Stimulated activated effector memory CD8-positive, alpha-beta T cell treated with anti-CD3 and anti-CD28 coated beads, Interleukin-12 subunit alpha, Interleukin-12 subunit beta, amount 100 ng/mL, for 72 hours (primary cell): ENCODE measurements at regions not wholly inside any gene's neighbourhood (a gene's known extent, or its start where the extent isn't known, plus 50 kb on each side); places are given as distances from the start of the nearest gene placed in this dataset.

Source experiments
- ATAC-seq: fragments of 150-1000 bp; cut with Tn5 transposase; 2 replicates; pipeline ENCODE4 v1.10.0; 2021
- DNase-seq, 2 donors: peaks; one replicate each; pipeline ENCODE4 v3.0.0; 2021 to 2022; ENCODE audit warnings: low spot score in 2 of 2
- H3K27ac Mint-ChIP-seq: one replicate; pipeline ENCODE4 v1.8.0; 2022; ENCODE audit warnings: mild to moderate bottlenecking, mixed read lengths
- H3K36me3 Mint-ChIP-seq: one replicate; pipeline ENCODE4 v1.8.0; 2022; ENCODE audit warnings: mild to moderate bottlenecking, mixed read lengths
- H3K4me1 Mint-ChIP-seq: one replicate; pipeline ENCODE4 v1.8.0; 2022; ENCODE audit warnings: mixed read lengths
- H3K4me3 Mint-ChIP-seq: one replicate; pipeline ENCODE4 v1.8.0; 2022; ENCODE audit warnings: mild to moderate bottlenecking, mixed read lengths
- H3K9me3 Mint-ChIP-seq: one replicate; pipeline ENCODE4 v1.8.0; 2022; ENCODE audit warnings: mixed read lengths

DNA sequence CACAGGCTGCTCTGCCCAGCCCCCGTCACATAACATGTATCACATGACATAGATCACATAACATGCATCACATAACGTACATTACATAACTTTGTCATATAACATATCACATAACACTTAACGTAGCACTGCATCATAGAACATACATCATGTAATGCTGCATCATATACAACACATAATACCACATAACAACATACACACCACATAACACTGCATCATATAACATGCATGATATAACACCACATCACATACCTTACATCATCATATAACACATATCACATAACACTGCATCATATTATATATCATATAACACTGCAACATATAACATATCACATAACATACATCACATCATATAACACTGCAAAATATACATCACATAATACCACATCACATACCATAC lies 83.8 kb downstream of the AXIN2 start:
- no peaks in the 10 kb centered on the region for H3K9me3 Mint-ChIP-seq
- no peak for DNase-seq
- H3K36me3 Mint-ChIP-seq, result no peaks in the 10 kb centered on the region
- no peaks in the 10 kb centered on the region for H3K4me1 Mint-ChIP-seq
- no peak for ATAC-seq
- H3K4me3 Mint-ChIP-seq, result no peak overlapping the region
- H3K27ac Mint-ChIP-seq, result no peak overlapping the region

DNA sequence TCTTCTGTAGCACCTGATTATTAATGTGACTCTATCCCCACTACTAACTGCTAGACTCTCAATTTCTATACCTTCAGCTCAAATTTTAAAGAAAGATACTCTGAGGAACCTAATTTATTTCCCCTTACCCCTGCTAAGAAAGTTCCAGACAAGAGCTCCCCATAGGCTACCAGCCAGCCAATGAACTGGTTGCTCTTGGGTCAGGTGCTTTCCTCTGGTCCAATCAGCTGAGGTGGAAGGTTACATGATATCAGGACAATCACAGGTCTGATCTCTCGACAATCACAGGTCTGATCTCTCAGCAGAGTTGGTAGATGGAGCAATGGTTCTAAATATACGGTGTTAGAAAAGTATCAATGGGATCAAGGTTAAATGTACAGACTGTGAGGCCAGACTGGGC lies 86.8 kb downstream of the AXIN2 start:
- no peak for DNase-seq
- Mint-ChIP-seq H3K27ac (no peak overlapping the region), H3K9me3 (no peaks in the 10 kb centered on the region), H3K4me3 (no peak overlapping the region), H3K36me3 (no peaks in the 10 kb centered on the region), H3K4me1 (no peaks in the 10 kb centered on the region)
- no peak for ATAC-seq

- Mint-ChIP-seq H3K36me3 (no peaks in the 10 kb centered on the region), H3K4me1 (no peaks in the 10 kb centered on the region), H3K9me3 (no peaks in the 10 kb centered on the region), H3K27ac (no peak overlapping the region), H3K4me3 (no peak overlapping the region)
- no peak for ATAC-seq
- DNase-seq, result no peak
Measured at GRCh38 chr17:65473985-65474384, 87.5 kb downstream of the AXIN2 start.

GRCh38 chr17:65473363-65473762 lies 88.1 kb downstream of the AXIN2 start:
- Mint-ChIP-seq H3K4me1 (no peaks in the 10 kb centered on the region), H3K4me3 (no peak overlapping the region), H3K9me3 (no peaks in the 10 kb centered on the region), H3K27ac (no peak overlapping the region), H3K36me3 (no peaks in the 10 kb centered on the region)
- ATAC-seq (no peak), DNase-seq (no peak)

GRCh38 chr17:65472666-65473309 lies 88.7 kb downstream of the AXIN2 start:
- ATAC-seq (peak; percentile 26), DNase-seq (no peak)
- no peak overlapping the region for H3K4me3 Mint-ChIP-seq
- no peaks in the 10 kb centered on the region for H3K9me3 Mint-ChIP-seq
- H3K36me3 Mint-ChIP-seq, result no peaks in the 10 kb centered on the region
- H3K4me1 Mint-ChIP-seq, result no peaks in the 10 kb centered on the region
- H3K27ac Mint-ChIP-seq, result no peak overlapping the region

GRCh38 chr17:65470783-65471182 lies 90.7 kb downstream of the AXIN2 start:
- ATAC-seq (no peak), DNase-seq (no peak)
- Mint-ChIP-seq H3K4me3 (no peak overlapping the region), H3K9me3 (no peaks in the 10 kb centered on the region), H3K36me3 (no peaks in the 10 kb centered on the region), H3K4me1 (no peaks in the 10 kb centered on the region), H3K27ac (no peak overlapping the region)

GRCh38 chr17:65468321-65468720 lies 93.1 kb downstream of the AXIN2 start:
- Mint-ChIP-seq H3K4me3 (no peak overlapping the region), H3K27ac (no peak overlapping the region), H3K9me3 (no peaks in the 10 kb centered on the region), H3K36me3 (no peaks in the 10 kb centered on the region), H3K4me1 (no peaks in the 10 kb centered on the region)
- no peak for ATAC-seq
- DNase-seq, result no peak

- no peak overlapping the region for H3K4me3 Mint-ChIP-seq
- H3K36me3 Mint-ChIP-seq, result no peaks in the 10 kb centered on the region
- no peaks in the 10 kb centered on the region for H3K4me1 Mint-ChIP-seq
- H3K9me3 Mint-ChIP-seq, result no peaks in the 10 kb centered on the region
- ATAC-seq, result no peak
- no peak overlapping the region for H3K27ac Mint-ChIP-seq
- no peak for DNase-seq
Measured at GRCh38 chr17:65467156-65467555, 94.3 kb downstream of the AXIN2 start.

DNA sequence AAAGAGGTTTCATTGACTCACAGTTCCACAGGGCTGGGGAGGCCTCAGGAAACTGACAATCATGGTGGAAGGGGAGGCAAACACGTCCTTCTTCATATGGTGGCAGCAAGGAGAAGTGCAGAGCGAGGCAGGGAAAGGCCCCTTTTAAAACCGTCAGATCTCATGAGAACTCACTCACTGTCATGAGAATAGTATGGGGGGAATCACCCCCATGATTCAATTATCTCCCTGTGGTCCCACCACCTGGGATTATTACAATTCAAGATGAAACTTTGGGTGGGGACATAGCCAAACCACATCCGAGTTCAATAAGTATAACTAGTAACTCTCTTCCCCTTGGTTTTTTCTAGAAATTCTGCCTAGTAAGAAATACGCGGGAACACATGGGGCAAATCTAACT lies 94.9 kb downstream of the AXIN2 start:
- no peak for DNase-seq
- Mint-ChIP-seq H3K4me3 (no peak overlapping the region), H3K9me3 (no peaks in the 10 kb centered on the region), H3K27ac (no peak overlapping the region), H3K4me1 (no peaks in the 10 kb centered on the region), H3K36me3 (no peaks in the 10 kb centered on the region)
- ATAC-seq, result peak; percentile 75

- Mint-ChIP-seq H3K9me3 (no peaks in the 10 kb centered on the region), H3K4me3 (no peak overlapping the region)
Measured at GRCh38 chr17:65463242-65463641, 98.2 kb downstream of the AXIN2 start.

DNA sequence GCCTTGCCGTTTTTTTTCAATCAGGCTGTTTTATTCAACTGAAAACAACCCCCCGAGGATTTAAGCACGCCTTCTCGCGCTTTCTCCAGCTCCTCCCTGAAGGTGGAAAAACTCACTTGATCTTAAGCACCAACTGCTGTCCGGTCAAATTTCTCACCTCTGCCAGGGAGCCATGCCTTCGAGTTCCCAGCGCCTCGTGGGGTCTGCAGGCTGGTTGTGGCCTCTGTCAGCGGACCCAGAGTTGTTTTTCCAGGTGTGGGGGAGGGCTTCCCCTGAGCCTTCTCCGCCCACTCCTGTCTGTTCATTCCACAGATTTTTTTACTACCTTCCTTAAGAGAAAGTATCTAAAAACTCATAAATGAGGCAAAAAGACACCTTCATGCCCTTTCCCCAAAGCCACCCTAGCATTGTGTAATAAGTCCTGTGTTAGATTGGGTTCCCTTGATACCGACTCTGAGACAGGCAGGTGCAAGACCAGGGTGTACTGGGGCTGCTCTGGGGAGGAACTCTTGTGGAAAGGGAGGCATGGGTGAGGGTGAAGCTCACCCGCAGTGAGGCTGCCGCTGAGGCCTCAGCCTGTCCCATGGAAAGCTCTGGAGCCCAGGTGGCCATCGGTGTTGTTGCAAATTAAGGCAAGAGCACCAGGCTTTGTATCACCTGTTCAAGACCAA lies 101.6 kb downstream of the AXIN2 start:
- Mint-ChIP-seq H3K9me3 (no peaks in the 10 kb centered on the region), H3K4me3 (no peak overlapping the region), H3K4me1 (no peaks in the 10 kb centered on the region), H3K36me3 (no peaks in the 10 kb centered on the region), H3K27ac (no peak overlapping the region)
- ATAC-seq (no peak), DNase-seq (no peak)

More at GRCh38 chr17:65463242-65463641, 98.2 kb downstream of the AXIN2 start:
- DNase-seq (no peak), ATAC-seq (no peak)
- no peaks in the 10 kb centered on the region for H3K4me1 Mint-ChIP-seq
- H3K27ac Mint-ChIP-seq, result no peak overlapping the region
- no peaks in the 10 kb centered on the region for H3K36me3 Mint-ChIP-seq

DNA sequence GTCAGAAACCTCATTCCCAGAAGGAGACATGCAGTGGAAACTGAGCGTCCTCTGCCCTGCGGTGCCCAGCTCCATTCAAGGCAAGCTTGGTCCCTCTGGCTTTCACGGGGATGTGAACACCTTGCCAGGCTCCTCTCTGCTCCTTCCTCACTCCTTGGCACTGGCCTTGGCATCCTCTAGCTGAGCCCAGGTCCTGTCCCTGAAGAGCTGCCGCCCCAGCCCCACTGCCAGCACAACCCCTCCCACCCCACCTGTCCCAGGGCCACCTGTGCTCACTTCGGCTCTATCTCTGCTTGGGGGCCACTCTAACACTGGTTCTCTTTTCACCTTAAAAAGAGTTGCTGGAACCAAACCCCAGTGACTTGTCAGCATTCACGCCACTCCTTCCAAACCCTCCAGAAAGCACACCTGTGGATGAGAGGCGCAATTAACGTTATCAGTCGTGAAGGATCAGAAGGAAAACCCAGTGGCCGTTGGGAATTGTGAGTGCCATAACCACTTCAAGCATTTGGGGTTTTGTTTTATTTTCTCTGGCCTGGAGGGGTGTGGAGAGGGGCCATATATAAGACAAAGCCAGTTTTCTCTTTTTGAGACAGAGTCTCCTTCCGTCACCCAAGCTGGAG lies 103.7 kb downstream of the AXIN2 start:
- no peaks in the 10 kb centered on the region for H3K9me3 Mint-ChIP-seq
- peak; percentile 13 for ATAC-seq
- H3K4me1 Mint-ChIP-seq, result no peaks in the 10 kb centered on the region
- no peak overlapping the region for H3K27ac Mint-ChIP-seq
- no peaks in the 10 kb centered on the region for H3K36me3 Mint-ChIP-seq
- H3K4me3 Mint-ChIP-seq, result no peak overlapping the region
- DNase-seq, result no peak

- DNase-seq (no peak), ATAC-seq (no peak)
- Mint-ChIP-seq H3K4me3 (no peak overlapping the region), H3K9me3 (no peaks in the 10 kb centered on the region), H3K27ac (no peak overlapping the region), H3K4me1 (no peaks in the 10 kb centered on the region), H3K36me3 (no peaks in the 10 kb centered on the region)
Measured at GRCh38 chr17:65457183-65457582, 104.3 kb downstream of the AXIN2 start.

DNA sequence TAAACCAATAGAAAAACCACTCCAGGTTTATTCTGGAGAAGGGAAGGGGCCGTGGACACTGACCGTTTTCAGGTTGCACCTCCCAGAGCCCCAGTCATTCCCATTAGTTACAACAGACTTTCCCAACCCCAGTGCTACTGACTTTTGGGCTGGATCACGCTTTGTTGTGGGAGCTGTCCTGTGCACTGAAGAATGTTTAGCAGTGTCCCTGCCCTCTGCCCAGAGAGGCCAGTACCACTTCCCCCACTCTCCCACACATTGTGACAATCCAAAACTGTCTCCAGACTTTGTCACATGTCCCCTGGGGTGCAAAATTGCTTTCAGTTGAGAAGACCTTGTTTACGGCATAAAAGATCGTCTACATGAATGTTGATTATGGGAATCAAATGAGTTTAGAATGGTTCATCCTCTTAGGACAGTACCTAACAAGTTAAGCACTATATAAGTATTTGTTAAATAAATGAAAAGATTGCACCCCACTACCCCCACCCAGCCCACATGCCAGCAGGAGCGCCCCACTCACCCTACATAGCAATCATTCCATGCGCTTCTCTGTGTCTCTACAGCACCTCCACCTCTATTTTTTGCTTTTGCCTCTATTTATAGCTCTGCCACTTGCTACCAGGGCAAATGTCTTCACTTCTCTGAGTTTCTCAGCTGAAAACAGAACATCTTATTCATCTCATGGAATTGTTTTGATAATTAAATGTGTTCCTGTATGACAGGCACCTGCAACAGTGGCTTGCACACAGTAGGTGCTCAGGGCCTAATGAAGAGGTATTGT lies 104.9 kb downstream of the AXIN2 start:
- Mint-ChIP-seq H3K36me3 (no peaks in the 10 kb centered on the region), H3K4me1 (no peaks in the 10 kb centered on the region), H3K9me3 (no peaks in the 10 kb centered on the region), H3K27ac (no peak overlapping the region), H3K4me3 (no peak overlapping the region)
- no peak for ATAC-seq
- DNase-seq, result no peak

- DNase-seq, result no peak
- Mint-ChIP-seq H3K27ac (no peak overlapping the region), H3K36me3 (no peaks in the 10 kb centered on the region), H3K9me3 (no peaks in the 10 kb centered on the region), H3K4me1 (no peaks in the 10 kb centered on the region), H3K4me3 (no peak overlapping the region)
- no peak for ATAC-seq
Measured at GRCh38 chr17:65455972-65456343, 105.5 kb downstream of the AXIN2 start.
